ENCODE measurements at regions not wholly inside any gene's neighbourhood (a gene's known extent, or its start where the extent isn't known, plus 50 kb on each side); places are given as distances from the start of the nearest gene placed in this dataset.

DNA sequence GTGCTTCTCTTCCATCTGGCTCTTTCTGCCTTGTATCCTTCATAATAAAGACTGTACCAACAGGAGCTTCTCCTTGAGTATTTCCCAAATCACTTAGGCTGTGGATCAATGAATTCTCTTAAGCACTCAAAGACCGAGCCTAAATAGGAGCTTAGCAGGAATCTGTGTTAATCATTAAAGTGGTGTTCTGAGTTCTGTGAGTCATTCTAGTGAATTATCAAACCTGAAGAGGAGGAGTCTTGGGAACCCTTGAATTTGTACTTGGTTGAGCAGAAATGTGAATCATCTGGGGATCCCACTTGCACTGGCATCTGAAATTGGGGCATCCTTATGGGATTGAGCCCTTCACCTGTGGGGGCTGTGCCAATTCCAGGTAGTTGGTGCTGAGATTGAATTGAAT, 946.2 kb downstream of the BCL11B start:
- TF ChIP-seq, protein P1, sequence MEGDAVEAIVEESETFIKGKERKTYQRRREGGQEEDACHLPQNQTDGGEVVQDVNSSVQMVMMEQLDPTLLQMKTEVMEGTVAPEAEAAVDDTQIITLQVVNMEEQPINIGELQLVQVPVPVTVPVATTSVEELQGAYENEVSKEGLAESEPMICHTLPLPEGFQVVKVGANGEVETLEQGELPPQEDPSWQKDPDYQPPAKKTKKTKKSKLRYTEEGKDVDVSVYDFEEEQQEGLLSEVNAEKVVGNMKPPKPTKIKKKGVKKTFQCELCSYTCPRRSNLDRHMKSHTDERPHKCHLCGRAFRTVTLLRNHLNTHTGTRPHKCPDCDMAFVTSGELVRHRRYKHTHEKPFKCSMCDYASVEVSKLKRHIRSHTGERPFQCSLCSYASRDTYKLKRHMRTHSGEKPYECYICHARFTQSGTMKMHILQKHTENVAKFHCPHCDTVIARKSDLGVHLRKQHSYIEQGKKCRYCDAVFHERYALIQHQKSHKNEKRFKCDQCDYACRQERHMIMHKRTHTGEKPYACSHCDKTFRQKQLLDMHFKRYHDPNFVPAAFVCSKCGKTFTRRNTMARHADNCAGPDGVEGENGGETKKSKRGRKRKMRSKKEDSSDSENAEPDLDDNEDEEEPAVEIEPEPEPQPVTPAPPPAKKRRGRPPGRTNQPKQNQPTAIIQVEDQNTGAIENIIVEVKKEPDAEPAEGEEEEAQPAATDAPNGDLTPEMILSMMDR (conservative IDR thresholded peaks at IDR 0.05 in 1 of 2, IDR thresholded peaks at IDR 0.05 in 1 of 2; ENCODE audit: extremely low read depth in 1 of 2, insufficient read depth in 1 of 2, low read depth in 1 of 2, low read length in 2 of 2), result no peak
- no peak for TF ChIP-seq EZH2 (IDR thresholded peaks at IDR 0.05; ENCODE audit: borderline replicate concordance, low read length)

Data from mammary epithelial cell (primary cell).